Stomach (tissue), 8 donors: ENCODE measurements at regions not wholly inside any gene's neighbourhood (a gene's known extent, or its start where the extent isn't known, plus 50 kb on each side); places are given as distances from the start of the nearest gene placed in this dataset.

Experiments
- DNase-seq, 2 donors: peaks; one replicate each; pipeline versions ENCODE4 v3.0.0 to v3.0.0-alpha.2; 2013 to 2019
- H3K27ac ChIP-seq, 5 donors: fragments of 200-600 bp in 4 of 5; sonication (generic) in 4 of 5; one replicate each; pipeline ENCODE4 v1.5.1; 2013 to 2019; ENCODE audit warnings: mild to moderate bottlenecking in 1 of 5, moderate library complexity in 1 of 5
- H3K27me3 ChIP-seq, 3 donors: fragments of 200-600 bp; sonication (generic); one replicate each; pipeline ENCODE4 v1.5.1; 2017 to 2019; ENCODE audit warnings: mixed run types in 1 of 3
- H3K36me3 ChIP-seq, 4 donors: fragments of 200-600 bp; sonication (generic); 1 replicate in 3 of 4; 2 replicates in 1 of 4; pipeline ENCODE4 v1.5.1; 2016 to 2019
- H3K4me1 ChIP-seq, 4 donors: fragments of 200-600 bp; sonication (generic); one replicate each; pipeline ENCODE4 v1.5.1; 2016 to 2019
- H3K4me3 ChIP-seq, 4 donors: fragments of 200-600 bp; sonication (generic) in 3 of 4; one replicate each; pipeline ENCODE4 v1.5.1; 2016 to 2019; ENCODE audit warnings: mild to moderate bottlenecking in 1 of 4
- H3K9me3 ChIP-seq, 4 donors: fragments of 200-600 bp; sonication (generic); one replicate each; pipeline ENCODE4 v1.5.1; 2016 to 2019
- CTCF ChIP-seq, 7 experiments: fragments of 450-650 bp in 4 of 7; fragments of 200-600 bp in 3 of 7; sonication (generic) in 3 of 7; IDR thresholded peaks; one replicate each; pipeline ENCODE4 v1.5.1; 2016 to 2019; ENCODE audit warnings: antibody characterized with exemption in 7 of 7, control low read depth in 2 of 7, mild to moderate bottlenecking in 1 of 7
- EP300 ChIP-seq: sonication (generic); formaldehyde crosslinking; IDR thresholded peaks from one replicate; pipeline ENCODE4 v1.6.1; 2017; ENCODE audit warnings: antibody characterized with exemption
- POLR2A ChIP-seq, 4 donors: fragments of 450-650 bp; IDR thresholded peaks; one replicate each; pipeline ENCODE4 v1.6.1; 2016; ENCODE audit warnings: antibody characterized with exemption in 4 of 4, control low read depth in 2 of 4, mild to moderate bottlenecking in 1 of 4, moderate library complexity in 1 of 4
- POLR2AphosphoS5 ChIP-seq, 3 donors: sonication (generic); formaldehyde crosslinking; IDR thresholded peaks; one replicate each; pipeline ENCODE4 v1.6.1; 2016; ENCODE audit warnings: antibody characterized with exemption in 3 of 3
- WGBS, 5 donors: extraction: QIAGEN DNeasy Blood & Tissue Kit in 3 of 5; methylation state at CpG; one replicate each; pipeline versions ENCODE4 v1.1.5 to v1.1.7; 2013 to 2018; 5-methylcytosine and 5-hydroxymethylcytosine counted together
- intact Hi-C: fragments of 100-400 bp; cut with DNase I; formaldehyde crosslinking; loops from one replicate; pipeline ENCODE4 v1.15.1; 2023; ENCODE audit warnings: low total_unique reads
- donor health status: healthy with polysubstance abuse.
- donor health status: Bipolar disorder and iron deficiency.
- donor health status: healthy.

- Histone ChIP-seq H3K27me3 (no peaks in the 10 kb centered on the region), H3K4me3 (no peak overlapping the region), H3K27ac (no peak overlapping the region), H3K4me1 (no peaks in the 10 kb centered on the region), H3K36me3 (no peaks in the 10 kb centered on the region), H3K9me3 (no peaks in the 10 kb centered on the region)
- WGBS, 5 donors: 65 to 78% (median 73%) methylated on average over 6 of the region's 6 CpGs
- intact Hi-C loops: no loop called here
- TF ChIP-seq CTCF (IDR thresholded peaks at IDR 0.05) (no peak), POLR2A (IDR thresholded peaks at IDR 0.05) (no peak), EP300 (no peak), POLR2AphosphoS5 (IDR thresholded peaks at IDR 0.05) (no peak)
- DNase-seq: no peak
Observed at GRCh38 chr7:110569486-110570205, 521.3 kb upstream of the LRRN3 start.

GRCh38 chr7:110573862-110574528, 516.9 kb upstream of the LRRN3 start:
- H3K27me3 ChIP-seq: no peaks in the 10 kb centered on the region
- no peaks in the 10 kb centered on the region for H3K9me3 ChIP-seq
- intact Hi-C loops: no loop called here
- no peak overlapping the region for H3K27ac ChIP-seq
- DNase-seq: no peak
- no peaks in the 10 kb centered on the region for H3K36me3 ChIP-seq
- no peak for TF ChIP-seq CTCF (IDR thresholded peaks at IDR 0.05)
- 66 to 77% (median 72%) methylated on average over 6 of the region's 6 CpGs for WGBS, 5 donors
- no peaks in the 10 kb centered on the region for H3K4me1 ChIP-seq
- H3K4me3 ChIP-seq: no peak overlapping the region

GRCh38 chr7:110587294-110587693, 503.6 kb upstream of the LRRN3 start:
- intact Hi-C loops: no loop called here
- no peak for DNase-seq
- no peak for TF ChIP-seq POLR2A (IDR thresholded peaks at IDR 0.05)
- no peak for TF ChIP-seq EP300
- TF ChIP-seq POLR2AphosphoS5 (IDR thresholded peaks at IDR 0.05): no peak
- TF ChIP-seq CTCF (IDR thresholded peaks at IDR 0.05): no peak
- Histone ChIP-seq H3K4me3 (no peak overlapping the region), H3K9me3 (no peaks in the 10 kb centered on the region), H3K4me1 (no peaks in the 10 kb centered on the region), H3K27me3 (no peaks in the 10 kb centered on the region), H3K27ac (no peak overlapping the region), H3K36me3 (no peaks in the 10 kb centered on the region)

- intact Hi-C loops: no loop called here
- DNase-seq: no peak
- H3K4me1 ChIP-seq: no peaks in the 10 kb centered on the region
- no peak overlapping the region for H3K27ac ChIP-seq
- no peaks in the 10 kb centered on the region for H3K9me3 ChIP-seq
- no peak for TF ChIP-seq CTCF (IDR thresholded peaks at IDR 0.05)
- TF ChIP-seq EP300: no peak
- TF ChIP-seq POLR2A (IDR thresholded peaks at IDR 0.05): no peak
- no peak for TF ChIP-seq POLR2AphosphoS5 (IDR thresholded peaks at IDR 0.05)
- no peaks in the 10 kb centered on the region for H3K27me3 ChIP-seq
- H3K4me3 ChIP-seq: no peak overlapping the region
- no peaks in the 10 kb centered on the region for H3K36me3 ChIP-seq
- WGBS, 5 donors: 78 to 91% (median 84%) methylated on average over 5 of the region's 5 CpGs
Observed at GRCh38 chr7:110590415-110590814, 500.5 kb upstream of the LRRN3 start.
